Neural cell (in vitro differentiated cells): ENCODE measurements at regions not wholly inside any gene's neighbourhood (a gene's known extent, or its start where the extent isn't known, plus 50 kb on each side); places are given as distances from the start of the nearest gene placed in this dataset.

Experiments
- H2AFZ ChIP-seq: fragments of 200-600, 300-800 bp; sonication (generic), shearing (Covaris generic); 2 replicates; pipeline ENCODE4 v1.6.0; 2014; ENCODE audit warnings: low read depth, mild to moderate bottlenecking, antibody characterized with exemption, low read length, moderate library complexity
- H3F3A ChIP-seq: fragments of 200-600 bp; shearing (Covaris generic); 2 replicates; pipeline ENCODE4 v1.6.1; 2016; ENCODE audit warnings: mild to moderate bottlenecking, moderate library complexity, mixed read lengths, antibody characterized with exemption, low read length; ENCODE audit not compliant: insufficient read depth, poor library complexity, severe bottlenecking
- H3K27ac ChIP-seq: fragments of 200-600, 300-800 bp; sonication (generic), shearing (Covaris generic); 2 replicates; pipeline ENCODE4 v1.5.1; 2014; ENCODE audit warnings: mild to moderate bottlenecking, low read length, moderate library complexity
- H3K27me3 ChIP-seq: fragments of 300-800, 200-600 bp; sonication (generic), shearing (Covaris generic); 2 replicates; pipeline ENCODE4 v1.6.0; 2014; ENCODE audit warnings: mild to moderate bottlenecking, low read depth, low read length, moderate library complexity; ENCODE audit not compliant: insufficient read depth
- H3K36me3 ChIP-seq: fragments of 300-800, 200-600 bp; sonication (generic), shearing (Covaris generic); 2 replicates; pipeline ENCODE4 v1.5.1; 2014; ENCODE audit warnings: mild to moderate bottlenecking, antibody characterized with exemption, low read length, moderate library complexity; ENCODE audit not compliant: insufficient read depth
- H3K4me2 ChIP-seq: fragments of 300-800, 200-600 bp; sonication (generic), shearing (Covaris generic); 2 replicates; pipeline ENCODE4 v1.6.0; 2014; ENCODE audit warnings: mild to moderate bottlenecking, low read length
- H3K4me3 ChIP-seq: fragments of 300-800, 200-600 bp; sonication (generic), shearing (Covaris generic); 2 replicates; pipeline ENCODE4 v1.5.1; 2014; ENCODE audit warnings: mild to moderate bottlenecking, low read length, moderate library complexity
- H3K79me2 ChIP-seq: fragments of 200-600 bp; shearing (Covaris generic); replicated peaks from 2 replicates; pipeline ENCODE4 v1.6.0; 2014; ENCODE audit warnings: mild to moderate bottlenecking, low read length, moderate library complexity; ENCODE audit not compliant: insufficient read depth
- H3K9ac ChIP-seq: fragments of 300-800, 200-600 bp; sonication (generic), shearing (Covaris generic); 2 replicates; pipeline ENCODE4 v1.6.1; 2016; ENCODE audit warnings: mild to moderate bottlenecking, low read length, mixed read lengths
- H3K9me2 ChIP-seq: fragments of 200-600 bp; shearing (Covaris generic); 2 replicates; pipeline ENCODE4 v1.6.1; 2016; ENCODE audit warnings: mild to moderate bottlenecking, low read length, mixed read lengths; ENCODE audit not compliant: insufficient read depth
- H3K9me3 ChIP-seq: fragments of 200-600, 300-800 bp; sonication (generic), shearing (Covaris generic); 2 replicates; pipeline ENCODE4 v1.6.1; 2016; ENCODE audit warnings: mild to moderate bottlenecking, mixed run types, low read length, moderate library complexity, mixed read lengths
- H4K20me1 ChIP-seq: fragments of 200-600 bp; shearing (Covaris generic); 2 replicates; pipeline ENCODE4 v1.6.1; 2016; ENCODE audit warnings: mild to moderate bottlenecking, mixed run types; ENCODE audit not compliant: insufficient read depth
- EP300 ChIP-seq: fragments of 450-650 bp; conservative IDR thresholded peaks from 2 replicates; pipeline ENCODE4 v1.6.1; 2014; ENCODE audit warnings: antibody characterized with exemption, mild to moderate bottlenecking, moderate library complexity; ENCODE audit not compliant: poor library complexity, severe bottlenecking
- EZH2 ChIP-seq: fragments of 200-600, 300-800 bp; shearing (Covaris generic), sonication (generic); IDR thresholded peaks from 2 replicates; pipeline ENCODE4 v1.6.1; 2014; ENCODE audit warnings: antibody characterized with exemption, low read length, borderline replicate concordance, mild to moderate bottlenecking; ENCODE audit not compliant: insufficient read depth, poor library complexity, severe bottlenecking
- MXI1 ChIP-seq: fragments of 450-650 bp; conservative IDR thresholded peaks from 2 replicates; pipeline ENCODE4 v1.6.1; 2014; ENCODE audit warnings: antibody characterized with exemption, mild to moderate bottlenecking; ENCODE audit not compliant: poor library complexity, severe bottlenecking
- POLR2AphosphoS5 ChIP-seq: IDR thresholded peaks from 2 replicates; pipeline ENCODE4 v1.6.1; 2012
- RAD21 ChIP-seq: fragments of 450-650 bp; conservative IDR thresholded peaks from 2 replicates; pipeline ENCODE4 v1.6.1; 2014; ENCODE audit warnings: antibody characterized with exemption, mild to moderate bottlenecking, moderate library complexity
- REST ChIP-seq: IDR thresholded peaks from 2 replicates; pipeline ENCODE4 v1.6.1; 2012; ENCODE audit warnings: borderline replicate concordance
- SMC3 ChIP-seq: fragments of 450-650 bp; conservative IDR thresholded peaks from 2 replicates; pipeline ENCODE4 v1.6.1; 2014; ENCODE audit warnings: antibody characterized with exemption, mild to moderate bottlenecking, moderate library complexity; ENCODE audit not compliant: poor library complexity
- TAF1 ChIP-seq: IDR thresholded peaks from 2 replicates; pipeline ENCODE4 v1.6.1; 2012; ENCODE audit warnings: low read depth
- TF ChIP-seq, protein P1 (sequence below): fragments of 450-650 bp; IDR thresholded peaks from 2 replicates; pipeline ENCODE4 v1.5.1; 2014; ENCODE audit warnings: antibody characterized with exemption, mild to moderate bottlenecking, moderate library complexity; ENCODE audit not compliant: poor library complexity, severe bottlenecking

- no peaks in the 10 kb centered on the region for H4K20me1 ChIP-seq
- no peak overlapping the region for H3K4me3 ChIP-seq
- H3K4me2 ChIP-seq, result no peak overlapping the region
- H2AFZ ChIP-seq, result no peak overlapping the region
- H3K27ac ChIP-seq, result no peak overlapping the region
- no peak overlapping the region for H3K9ac ChIP-seq
- H3F3A ChIP-seq, result no peaks in the 10 kb centered on the region
- no peaks in the 10 kb centered on the region for H3K79me2 ChIP-seq
- no peaks in the 10 kb centered on the region for H3K9me2 ChIP-seq
- no peak for TF ChIP-seq SMC3
- TF ChIP-seq RAD21, result no peak
- TF ChIP-seq EP300, result no peak
- no peak for TF ChIP-seq TAF1
- TF ChIP-seq MXI1, result no peak
- TF ChIP-seq, protein P1, sequence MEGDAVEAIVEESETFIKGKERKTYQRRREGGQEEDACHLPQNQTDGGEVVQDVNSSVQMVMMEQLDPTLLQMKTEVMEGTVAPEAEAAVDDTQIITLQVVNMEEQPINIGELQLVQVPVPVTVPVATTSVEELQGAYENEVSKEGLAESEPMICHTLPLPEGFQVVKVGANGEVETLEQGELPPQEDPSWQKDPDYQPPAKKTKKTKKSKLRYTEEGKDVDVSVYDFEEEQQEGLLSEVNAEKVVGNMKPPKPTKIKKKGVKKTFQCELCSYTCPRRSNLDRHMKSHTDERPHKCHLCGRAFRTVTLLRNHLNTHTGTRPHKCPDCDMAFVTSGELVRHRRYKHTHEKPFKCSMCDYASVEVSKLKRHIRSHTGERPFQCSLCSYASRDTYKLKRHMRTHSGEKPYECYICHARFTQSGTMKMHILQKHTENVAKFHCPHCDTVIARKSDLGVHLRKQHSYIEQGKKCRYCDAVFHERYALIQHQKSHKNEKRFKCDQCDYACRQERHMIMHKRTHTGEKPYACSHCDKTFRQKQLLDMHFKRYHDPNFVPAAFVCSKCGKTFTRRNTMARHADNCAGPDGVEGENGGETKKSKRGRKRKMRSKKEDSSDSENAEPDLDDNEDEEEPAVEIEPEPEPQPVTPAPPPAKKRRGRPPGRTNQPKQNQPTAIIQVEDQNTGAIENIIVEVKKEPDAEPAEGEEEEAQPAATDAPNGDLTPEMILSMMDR, result no peak
- H3K36me3 ChIP-seq, result no peaks in the 10 kb centered on the region
- no peaks in the 10 kb centered on the region for H3K27me3 ChIP-seq
- H3K9me3 ChIP-seq, result no peaks in the 10 kb centered on the region
These were observed 607.4 kb upstream of the TMPRSS15 start for GRCh38 chr21:19010996-19011395.

DNA sequence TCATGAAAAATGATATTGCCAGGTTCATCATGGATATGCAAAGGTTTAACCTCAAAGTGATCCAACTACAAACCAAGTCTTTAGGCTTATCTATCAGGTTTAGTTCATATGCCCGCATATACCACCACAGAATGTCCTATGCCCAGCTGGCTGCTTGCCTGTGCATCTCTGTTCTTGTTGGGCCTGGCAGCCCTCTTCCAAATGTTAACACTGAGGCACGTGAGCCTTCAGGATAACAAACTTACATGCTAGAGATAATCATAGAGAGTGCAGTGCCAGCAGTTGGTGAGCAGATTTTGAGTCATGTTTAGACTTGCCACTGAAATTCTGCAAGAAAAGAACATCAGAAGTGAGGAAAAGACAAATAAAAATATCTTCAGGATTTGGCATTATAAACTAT lies 607.9 kb upstream of the TMPRSS15 start:
- Histone ChIP-seq H3K27ac (no peak overlapping the region), H3K36me3 (no peaks in the 10 kb centered on the region), H3K27me3 (no peaks in the 10 kb centered on the region), H3K9me2 (no peaks in the 10 kb centered on the region), H2AFZ (no peak overlapping the region), H3K9ac (no peak overlapping the region), H3K4me2 (no peak overlapping the region), H4K20me1 (no peaks in the 10 kb centered on the region), H3K4me3 (no peak overlapping the region), H3K9me3 (no peaks in the 10 kb centered on the region), H3K79me2 (no peaks in the 10 kb centered on the region), H3F3A (no peaks in the 10 kb centered on the region)
- TF ChIP-seq, protein P1, result no peak
- TF ChIP-seq SMC3 (no peak), MXI1 (no peak), EP300 (no peak), POLR2AphosphoS5 (no peak), RAD21 (no peak), REST (no peak), EZH2 (no peak)
